ENCODE measurements at regions not wholly inside any gene's neighbourhood (a gene's known extent, or its start where the extent isn't known, plus 50 kb on each side); places are given as distances from the start of the nearest gene placed in this dataset.
"Not testable (repeated sequence)": the region's sequence is repeated elsewhere in the genome, so short reads cannot be mapped to it uniquely, and the experiment has no call there.

DNA sequence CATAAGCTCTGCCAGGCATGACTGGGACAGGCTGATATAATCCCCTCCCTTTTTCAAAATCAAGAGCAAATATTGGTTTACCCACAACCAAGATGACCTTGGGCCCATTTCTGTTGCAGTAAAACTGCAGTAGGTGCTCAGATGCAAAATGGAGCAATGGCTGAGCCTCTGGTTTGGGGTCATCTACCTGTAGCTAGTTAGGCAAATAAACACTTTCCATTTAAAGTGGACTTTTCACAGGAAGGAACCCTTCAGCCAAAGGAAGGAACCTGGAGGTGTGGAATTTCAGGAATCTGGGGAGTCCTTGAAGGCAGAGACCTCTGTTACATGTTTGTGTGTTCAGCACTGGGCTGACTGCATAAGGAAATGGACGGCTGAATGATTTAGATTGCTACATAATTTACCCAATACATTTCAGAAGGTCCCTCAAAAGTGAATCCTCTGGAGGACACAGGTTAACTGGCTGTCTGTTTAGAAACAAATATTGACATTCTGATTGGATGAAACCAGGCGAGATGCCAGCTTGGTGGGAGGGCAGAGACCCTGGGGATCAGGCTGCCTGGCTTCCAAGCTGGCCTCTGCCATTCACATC is 170.1 kb upstream of the ZNF618 start:
- DNase-seq: no peak

DNA sequence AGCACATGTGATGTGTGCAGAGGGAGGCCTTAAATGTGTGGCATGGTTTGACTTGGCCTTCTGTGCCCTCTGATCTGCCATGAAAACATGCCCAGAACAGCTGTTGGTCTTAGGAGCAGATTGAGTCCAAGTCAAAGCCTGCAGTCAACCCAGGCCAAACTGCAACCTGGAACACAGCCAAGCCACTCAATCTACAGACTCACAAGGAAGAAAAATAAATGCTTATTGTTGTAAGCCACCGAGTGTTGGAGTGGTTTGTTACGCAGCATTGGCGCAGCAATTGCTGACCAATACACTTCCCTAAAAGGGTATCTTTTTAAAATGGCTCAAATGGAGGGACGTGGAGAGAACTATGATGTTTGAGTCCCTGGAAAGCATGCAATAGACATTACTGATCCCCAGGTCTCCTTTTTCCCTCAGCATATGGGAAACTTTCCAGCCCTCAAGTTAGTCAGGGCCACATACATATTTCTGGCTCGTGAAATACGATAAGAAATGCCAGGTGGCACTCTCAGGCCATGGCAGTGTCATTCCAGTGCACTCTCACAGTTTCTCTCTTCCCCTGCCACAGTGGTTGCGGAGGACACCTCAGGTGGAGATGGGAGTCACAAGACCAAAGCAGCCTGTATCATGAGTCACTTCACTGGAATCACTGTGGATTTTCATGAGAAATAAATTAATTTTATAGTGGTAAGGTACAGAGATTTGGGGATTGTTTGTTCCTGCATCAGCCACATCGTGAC is 168.0 kb upstream of the ZNF618 start:
- DNase-seq: no peak

GRCh38 chr9:113708821-113709713 is 167.0 kb upstream of the ZNF618 start:
- DNase-seq: no peak

- no peak for DNase-seq
These were observed 166.4 kb upstream of the ZNF618 start for GRCh38 chr9:113709721-113710120.

- DNase-seq: no peak
These were observed 164.9 kb upstream of the ZNF618 start for GRCh38 chr9:113711251-113711650.

DNA sequence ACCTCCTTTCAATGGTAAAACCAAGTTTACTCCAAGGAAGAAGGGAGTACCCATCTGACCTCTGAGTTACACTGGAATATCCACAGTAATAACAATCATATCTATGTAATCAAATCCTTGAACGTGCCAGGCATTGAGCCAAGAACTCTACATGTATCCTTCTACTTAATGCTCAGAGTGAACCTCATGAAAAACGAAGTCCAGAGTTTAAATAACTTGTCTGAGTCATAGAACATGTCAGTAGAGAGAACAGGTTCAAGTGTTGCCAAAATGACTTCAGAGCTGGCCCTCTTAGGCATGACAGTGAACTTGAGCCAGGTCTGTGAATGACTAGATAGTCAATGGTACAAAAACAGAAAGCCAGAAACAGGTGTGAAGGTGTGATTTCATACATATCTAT is 164.1 kb upstream of the ZNF618 start:
- DNase-seq: no peak

GRCh38 chr9:113715086-113715485 is 161.0 kb upstream of the ZNF618 start:
- no peak for DNase-seq

GRCh38 chr9:113719919-113720318 is 156.2 kb upstream of the ZNF618 start:
- DNase-seq: no peak

DNA sequence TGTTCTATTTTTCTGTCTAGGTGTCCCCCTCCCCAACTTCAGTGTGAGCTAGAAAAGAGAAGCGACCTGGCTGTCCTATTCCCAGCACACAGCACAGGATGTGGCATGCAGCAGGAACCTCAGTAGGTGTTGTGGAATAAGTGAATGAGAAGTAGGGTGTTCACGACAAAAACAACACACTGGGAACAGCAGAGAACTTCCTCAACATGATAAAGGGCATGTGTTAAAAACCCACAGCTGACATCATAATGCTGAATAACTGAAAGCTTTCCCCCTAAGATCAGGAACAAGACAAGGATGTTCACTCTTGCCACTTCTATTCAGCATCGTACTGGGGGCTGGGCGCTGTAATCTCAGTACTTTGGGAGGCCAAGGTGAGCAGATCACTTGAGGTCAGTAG is 155.6 kb upstream of the ZNF618 start:
- DNase-seq: no peak

DNA sequence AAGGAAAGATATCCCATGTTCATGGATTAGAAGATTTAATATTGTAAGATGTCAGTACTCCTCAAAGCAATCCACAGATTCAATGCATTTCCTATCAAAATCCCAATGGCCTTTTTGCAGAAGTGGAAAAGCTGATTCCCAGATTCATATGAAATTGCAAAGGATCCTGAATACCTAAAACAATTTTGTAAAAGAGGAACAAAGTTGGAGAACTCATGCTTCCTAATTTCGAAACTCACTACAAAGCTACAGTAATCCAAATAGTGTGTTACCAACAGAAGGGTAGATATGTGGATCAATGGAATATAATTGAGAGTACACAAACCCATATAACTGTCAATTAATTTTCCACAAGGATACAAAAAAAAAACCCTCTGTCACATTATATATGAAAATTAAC is 154.3 kb upstream of the ZNF618 start:
- DNase-seq: no peak

DNA sequence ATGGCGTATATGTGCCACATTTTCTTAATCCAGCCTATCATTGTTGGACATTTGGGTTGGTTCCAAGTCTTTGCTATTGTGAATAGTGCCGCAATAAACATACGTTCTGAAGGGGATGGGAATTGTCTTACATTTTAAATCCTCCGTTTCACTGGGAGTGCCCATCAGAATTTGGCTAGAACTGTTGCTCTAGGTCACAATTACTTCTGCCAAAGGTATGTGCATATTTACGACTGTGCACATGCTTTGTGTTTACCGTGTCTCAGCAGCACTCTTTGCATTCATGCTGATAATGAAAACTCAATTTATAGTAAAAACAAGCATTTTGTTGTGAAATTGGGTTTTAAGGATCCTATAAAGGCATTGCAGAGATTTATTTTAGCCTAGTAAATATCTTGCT is 151.9 kb upstream of the ZNF618 start:
- no peak for DNase-seq

DNA sequence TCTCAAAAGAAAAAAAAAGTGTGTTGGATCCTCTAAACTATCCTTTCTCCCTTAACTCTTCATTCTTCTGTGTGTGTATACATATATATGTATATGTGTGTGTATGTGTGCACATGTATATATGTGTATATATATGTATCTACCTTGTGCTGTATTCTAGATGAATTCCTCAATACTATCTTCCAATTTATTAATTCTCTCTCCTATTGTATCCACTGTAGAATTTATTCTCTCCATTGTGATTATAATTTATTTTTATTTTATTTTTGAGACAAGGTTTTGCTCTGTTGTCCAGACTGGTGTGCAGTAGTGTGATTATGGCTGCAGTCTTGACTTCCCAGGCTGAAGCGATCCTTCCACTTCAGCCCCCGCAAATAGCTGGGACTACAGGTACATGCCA is 147.1 kb upstream of the ZNF618 start:
- DNase-seq: no peak

DNA sequence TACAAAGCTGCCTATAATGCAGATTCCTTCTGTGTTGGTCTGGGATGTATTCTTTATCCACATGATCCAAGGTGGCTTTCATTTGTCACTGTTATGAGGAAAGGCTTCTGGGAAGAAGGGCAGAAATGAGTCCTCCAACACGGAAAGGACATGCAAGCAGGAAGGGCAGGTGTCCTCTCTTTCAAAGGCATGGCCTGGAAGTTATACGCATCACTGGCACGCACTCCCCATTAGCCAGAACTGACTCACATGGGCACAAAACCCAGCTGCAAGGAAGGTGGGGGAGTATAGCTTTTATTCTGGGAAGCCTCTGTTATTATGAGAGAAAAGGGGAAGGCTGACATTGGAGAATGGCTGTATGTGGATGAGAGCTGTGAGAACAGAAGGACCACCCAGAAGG is 141.3 kb upstream of the ZNF618 start:
- DNase-seq: no peak

GRCh38 chr9:113737517-113738271 is 138.4 kb upstream of the ZNF618 start:
- DNase-seq: no peak

DNA sequence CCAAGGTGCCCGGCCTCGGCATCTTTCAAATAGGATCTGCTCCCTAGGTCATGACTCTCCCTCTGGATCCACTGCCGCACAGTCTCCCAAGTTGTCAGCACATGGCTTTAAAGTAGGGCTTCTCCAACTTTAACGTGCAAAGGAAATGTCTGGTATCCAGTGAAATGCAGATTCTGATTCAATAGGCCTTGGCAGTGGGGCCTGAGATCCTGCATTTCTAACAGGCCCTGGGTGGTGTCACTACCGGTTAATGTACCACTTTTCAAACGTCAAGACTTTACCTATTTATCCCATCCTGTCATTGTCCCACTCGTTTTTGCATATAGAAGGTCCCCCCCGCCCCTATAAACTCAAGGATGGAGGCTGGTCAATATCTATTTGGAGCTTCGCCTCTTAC is 137.6 kb upstream of the ZNF618 start:
- no peak for DNase-seq

DNA sequence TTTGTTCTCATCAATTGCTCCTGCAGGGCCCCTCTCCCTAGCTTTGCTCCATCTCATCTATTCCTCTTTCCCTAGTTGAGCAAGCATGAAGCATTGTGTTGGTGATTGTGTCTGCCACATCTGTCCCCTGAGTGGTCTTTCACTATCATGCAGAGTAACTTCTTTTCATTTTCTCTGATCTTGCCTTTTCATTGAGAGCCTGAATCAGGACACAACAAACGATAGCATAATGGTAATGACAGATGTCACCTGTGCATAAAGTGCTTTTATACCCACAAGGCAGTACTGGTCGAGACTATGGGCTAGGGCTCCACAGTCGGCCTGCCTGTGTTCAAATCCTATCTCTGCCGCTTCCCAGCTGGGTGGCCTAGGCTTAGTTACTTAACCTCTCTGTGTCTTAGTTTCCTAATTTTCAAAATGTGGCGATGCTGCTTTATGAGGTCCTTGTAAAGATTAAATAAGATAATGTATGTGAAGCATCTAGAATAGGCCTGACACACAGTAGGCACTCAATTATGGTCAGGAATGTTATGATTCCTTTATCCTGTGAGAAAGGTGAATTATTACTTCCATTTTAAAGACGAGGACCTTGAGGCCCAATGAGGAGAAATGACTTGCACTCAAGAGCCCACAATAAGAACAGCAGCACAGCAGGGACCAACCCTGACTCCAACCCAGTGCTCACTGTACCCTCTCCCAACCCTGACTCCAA is 137.1 kb upstream of the ZNF618 start:
- DNase-seq: no peak

DNA sequence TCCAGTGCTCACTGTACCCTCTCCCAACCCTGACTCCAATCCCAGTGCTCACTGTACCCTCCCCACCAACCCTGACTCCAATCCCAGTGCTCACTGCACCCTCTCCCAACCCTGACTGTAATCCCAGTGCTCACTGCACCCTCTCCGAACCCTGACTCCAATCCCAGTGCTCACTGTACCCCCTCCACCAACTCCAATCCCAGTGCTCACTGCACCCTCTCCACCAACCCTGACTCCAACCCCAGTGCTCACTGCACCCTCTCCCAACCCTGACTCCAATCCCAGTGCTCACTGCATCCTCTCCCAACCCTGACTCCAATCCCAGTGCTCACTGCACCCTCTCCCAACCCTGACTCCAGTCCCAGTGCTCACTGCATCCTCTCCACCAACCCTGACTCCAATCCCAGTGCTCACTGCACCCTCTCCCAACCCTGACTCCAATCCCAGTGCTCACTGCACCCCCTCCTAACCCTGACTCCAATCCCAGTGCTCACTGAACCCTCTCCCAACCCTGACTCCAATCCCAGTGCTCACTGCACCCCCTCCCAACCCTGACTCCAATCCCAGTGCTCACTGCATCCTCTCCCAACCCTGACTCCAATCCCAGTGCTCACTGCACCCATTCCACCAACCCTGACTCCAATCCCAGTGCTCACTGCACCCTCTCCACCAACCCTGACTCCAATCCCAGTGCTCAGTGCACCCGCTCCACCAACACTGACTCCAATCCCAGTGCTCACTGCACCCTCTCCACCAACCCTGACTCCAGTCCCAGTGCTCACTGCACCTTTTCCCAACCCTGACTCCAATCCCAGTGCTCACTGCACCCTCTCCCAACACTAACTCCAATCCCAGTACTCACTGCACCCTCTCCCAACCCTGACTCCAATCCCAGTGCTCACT is 136.3 kb upstream of the ZNF618 start:
- not testable (repeated sequence) for DNase-seq

GRCh38 chr9:113740508-113741500 is 135.3 kb upstream of the ZNF618 start:
- not testable (repeated sequence) for DNase-seq

DNA sequence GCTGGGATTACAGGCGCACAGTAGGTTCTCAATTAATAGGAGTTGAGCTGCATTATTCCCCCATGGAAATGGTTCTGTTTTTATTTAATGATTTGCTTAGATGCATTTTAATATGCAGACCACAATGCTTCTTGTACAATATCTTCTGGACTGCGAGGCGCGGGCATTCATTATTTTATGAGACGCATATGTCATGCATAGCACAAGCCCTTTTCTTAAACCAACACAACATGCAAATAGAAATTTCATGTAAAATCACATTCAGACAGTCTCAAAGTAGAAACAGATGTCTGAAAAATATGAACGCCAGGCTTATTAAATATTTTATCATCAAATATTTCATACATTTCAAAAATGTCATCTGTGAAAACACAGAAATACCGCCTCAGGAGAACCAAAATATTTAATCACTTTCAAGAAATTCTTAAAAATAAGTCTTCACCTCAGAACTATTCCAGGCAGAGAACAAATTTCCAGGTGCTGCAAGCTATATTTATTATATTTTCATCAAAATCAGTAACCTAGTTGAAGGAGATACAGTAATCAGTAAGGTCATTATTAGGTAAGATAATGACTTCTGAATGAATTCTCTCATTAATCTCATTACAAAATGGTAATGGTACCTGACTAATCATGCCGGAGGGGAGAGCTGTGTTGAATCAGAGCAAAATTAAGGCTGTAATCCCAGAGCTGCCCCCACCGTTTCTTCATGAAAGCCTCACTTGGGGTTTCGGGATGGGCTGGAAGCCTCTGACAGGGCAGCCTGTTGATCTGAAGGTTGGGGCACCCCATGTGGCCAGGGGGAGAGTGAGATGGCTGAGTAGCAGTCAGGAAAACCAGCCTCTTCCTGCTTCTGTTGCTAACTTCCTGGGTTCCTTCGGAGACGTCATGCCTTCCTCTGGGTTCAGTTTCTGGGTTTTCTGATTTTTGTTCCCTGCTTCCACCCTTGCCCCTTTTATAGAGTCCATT is 133.9 kb upstream of the ZNF618 start:
- no peak for DNase-seq
